ENCODE measurements at regions not wholly inside any gene's neighbourhood (a gene's known extent, or its start where the extent isn't known, plus 50 kb on each side); places are given as distances from the start of the nearest gene placed in this dataset.
"Not testable (repeated sequence)": the region's sequence is repeated elsewhere in the genome, so short reads cannot be mapped to it uniquely, and the experiment has no call there.

- no peak for DNase-seq
Measured at GRCh38 chr3:78455712-78456433, 1311.9 kb downstream of the ROBO1 start.

- no peak for DNase-seq
Measured at GRCh38 chr3:78459796-78460195, 1308.0 kb downstream of the ROBO1 start.

GRCh38 chr3:78462021-78462420, 1305.8 kb downstream of the ROBO1 start:
- DNase-seq, result no peak

GRCh38 chr3:78476076-78476475, 1291.7 kb downstream of the ROBO1 start:
- no peak for DNase-seq

- no peak for DNase-seq
Measured at GRCh38 chr3:78481050-78481449, 1286.7 kb downstream of the ROBO1 start.

GRCh38 chr3:78483090-78483489, 1284.7 kb downstream of the ROBO1 start:
- DNase-seq, result no peak

GRCh38 chr3:78494851-78495250, 1272.9 kb downstream of the ROBO1 start:
- DNase-seq, result no peak

GRCh38 chr3:78495301-78495700, 1272.5 kb downstream of the ROBO1 start:
- no peak for DNase-seq

GRCh38 chr3:78496501-78496900, 1271.3 kb downstream of the ROBO1 start:
- no peak for DNase-seq

GRCh38 chr3:78497021-78497420, 1270.8 kb downstream of the ROBO1 start:
- no peak for DNase-seq

- no peak for DNase-seq
Measured at GRCh38 chr3:78497767-78498166, 1270.0 kb downstream of the ROBO1 start.

GRCh38 chr3:78506061-78506460, 1261.7 kb downstream of the ROBO1 start:
- no peak for DNase-seq

GRCh38 chr3:78506581-78507195, 1261.1 kb downstream of the ROBO1 start:
- no peak for DNase-seq

GRCh38 chr3:78507196-78507984, 1260.4 kb downstream of the ROBO1 start:
- no peak for DNase-seq

GRCh38 chr3:78511840-78512239, 1256.0 kb downstream of the ROBO1 start:
- DNase-seq, result no peak

- not testable (repeated sequence) for DNase-seq
Measured at GRCh38 chr3:78512786-78513185, 1255.0 kb downstream of the ROBO1 start.

GRCh38 chr3:78516437-78516836, 1251.4 kb downstream of the ROBO1 start:
- no peak for DNase-seq

- DNase-seq, result no peak
Measured at GRCh38 chr3:78516937-78517336, 1250.9 kb downstream of the ROBO1 start.

- no peak for DNase-seq
Measured at GRCh38 chr3:78517965-78518364, 1249.8 kb downstream of the ROBO1 start.

- DNase-seq, result no peak
Measured at GRCh38 chr3:78519281-78519680, 1248.5 kb downstream of the ROBO1 start.

GRCh38 chr3:78529601-78530000, 1238.2 kb downstream of the ROBO1 start:
- DNase-seq, result no peak

- no peak for DNase-seq
Measured at GRCh38 chr3:78540485-78540884, 1227.3 kb downstream of the ROBO1 start.

GRCh38 chr3:78545827-78546226, 1222.0 kb downstream of the ROBO1 start:
- DNase-seq, result no peak
